ENCODE measurements at regions not wholly inside any gene's neighbourhood (a gene's known extent, or its start where the extent isn't known, plus 50 kb on each side); places are given as distances from the start of the nearest gene placed in this dataset.

DNA sequence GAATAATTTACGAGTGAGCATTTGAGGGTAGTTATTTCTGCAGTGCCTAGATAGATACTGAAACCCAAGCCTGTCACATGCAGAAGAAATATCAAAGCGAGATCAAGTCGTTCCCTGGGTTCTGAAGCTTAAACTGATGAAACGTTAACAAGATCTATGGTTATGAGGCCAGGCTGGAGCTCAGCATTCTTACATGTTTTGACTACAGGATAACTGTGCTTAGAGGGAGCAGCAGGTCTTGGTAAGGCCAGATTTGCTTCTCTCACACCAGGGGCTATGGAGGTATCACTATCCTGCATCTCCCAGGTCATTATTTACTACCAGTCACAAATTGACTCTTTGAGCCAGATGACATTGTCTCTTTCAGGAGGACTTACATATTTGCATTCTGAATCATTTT, 1401.4 kb upstream of the PRMT6 start:
- H3K27me3 ChIP-seq (ENCODE audit: control insufficient read depth in 1 of 2, insufficient read depth in 2 of 2, low read length in 1 of 2) = no peaks in the 10 kb centered on the region

DNA sequence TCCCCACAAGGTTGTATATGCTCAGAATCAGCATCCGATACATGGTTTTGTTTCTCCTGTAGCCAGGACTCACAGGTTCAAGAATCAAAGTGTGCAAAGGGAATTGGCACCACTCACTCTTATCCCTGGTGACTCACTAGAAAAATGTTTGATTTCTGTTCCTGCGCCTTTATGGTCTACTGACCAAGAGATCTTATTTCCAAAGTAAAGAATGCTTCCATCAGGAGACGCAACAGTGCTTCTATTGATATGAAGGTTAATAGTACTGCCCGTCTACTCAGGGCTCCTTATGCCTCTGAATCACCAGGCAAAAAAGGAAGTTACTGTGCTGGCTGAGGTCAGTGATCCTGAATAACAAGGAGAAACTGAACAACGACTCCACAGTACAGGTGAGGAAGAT, 1392.0 kb upstream of the PRMT6 start:
- no peaks in the 10 kb centered on the region for H3K4me1 ChIP-seq (ENCODE audit: control insufficient read depth in 1 of 2, insufficient read depth in 2 of 2, low read length in 2 of 2)
- H3K27me3 ChIP-seq (ENCODE audit: control insufficient read depth in 1 of 2, insufficient read depth in 2 of 2, low read length in 1 of 2) = peaks cover 0 to 1% of the 10 kb centered on the region in 2 donors
- ATAC-seq (ENCODE audit: low FRiP score) (no peak), DNase-seq (no peak)
- intact Hi-C loops (cut with DNase I) = no loop called here
- no peaks in the 10 kb centered on the region for H3K9me3 ChIP-seq (ENCODE audit: control insufficient read depth, low read length)
- no peak overlapping the region for H3K27ac ChIP-seq (ENCODE audit: low read depth in 1 of 2, low read length in 2 of 2)
- WGBS, 2 donors = 79 to 80% methylated on average over 5 of the region's 5 CpGs
- H3K4me3 ChIP-seq (ENCODE audit: low read length in 2 of 2) = no peak overlapping the region
- H3K36me3 ChIP-seq (ENCODE audit: control insufficient read depth in 1 of 2, insufficient read depth in 2 of 2, low read length in 1 of 2) = no peaks in the 10 kb centered on the region

More for the DNA sequence above, 1401.4 kb upstream of the PRMT6 start:
- H3K9me3 ChIP-seq (ENCODE audit: control insufficient read depth, low read length) = no peaks in the 10 kb centered on the region
- no peak for ATAC-seq (ENCODE audit: low FRiP score)
- intact Hi-C loops (cut with DNase I) = no loop called here
- no peaks in the 10 kb centered on the region for H3K36me3 ChIP-seq (ENCODE audit: control insufficient read depth in 1 of 2, insufficient read depth in 2 of 2, low read length in 1 of 2)
- WGBS, 2 donors = 25 to 35% methylated on average over 4 of the region's 4 CpGs
- H3K4me1 ChIP-seq (ENCODE audit: control insufficient read depth in 1 of 2, insufficient read depth in 2 of 2, low read length in 2 of 2) = no peaks in the 10 kb centered on the region
- no peak overlapping the region for H3K27ac ChIP-seq (ENCODE audit: low read depth in 1 of 2, low read length in 2 of 2)
- H3K4me3 ChIP-seq (ENCODE audit: low read length in 2 of 2) = no peak overlapping the region
- no peak for DNase-seq

DNA sequence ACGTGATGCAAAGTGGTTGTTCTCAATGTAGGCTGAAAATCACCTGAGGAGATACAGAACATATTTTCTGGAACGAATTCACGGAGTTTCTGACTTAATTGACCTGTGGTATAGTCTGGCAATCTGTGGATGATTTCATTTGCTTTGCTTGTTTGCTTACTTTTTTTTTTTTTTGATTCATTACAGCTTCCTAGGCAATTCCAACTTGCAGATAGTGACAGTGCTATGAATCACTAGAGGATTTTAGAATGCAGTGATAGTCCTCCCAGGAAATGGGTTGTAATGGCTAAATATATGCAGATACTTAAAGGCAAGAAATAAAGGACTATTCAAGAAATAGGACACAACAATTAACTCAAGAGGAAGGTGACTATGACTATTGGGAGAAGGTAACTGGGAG, 1378.1 kb upstream of the PRMT6 start:
- intact Hi-C loops (cut with DNase I) = no loop called here
- H3K4me1 ChIP-seq (ENCODE audit: control insufficient read depth in 1 of 2, insufficient read depth in 2 of 2, low read length in 2 of 2) = no peaks in the 10 kb centered on the region
- no peaks in the 10 kb centered on the region for H3K36me3 ChIP-seq (ENCODE audit: control insufficient read depth in 1 of 2, insufficient read depth in 2 of 2, low read length in 1 of 2)
- no peaks in the 10 kb centered on the region for H3K9me3 ChIP-seq (ENCODE audit: control insufficient read depth, low read length)
- no peaks in the 10 kb centered on the region for H3K27me3 ChIP-seq (ENCODE audit: control insufficient read depth in 1 of 2, insufficient read depth in 2 of 2, low read length in 1 of 2)
- no peak for DNase-seq
- ATAC-seq (ENCODE audit: low FRiP score) = no peak
- 66 to 72% methylated on average over 3 of the region's 3 CpGs for WGBS, 2 donors
- H3K27ac ChIP-seq (ENCODE audit: low read depth in 1 of 2, low read length in 2 of 2) = no peak overlapping the region
- no peak overlapping the region for H3K4me3 ChIP-seq (ENCODE audit: low read length in 2 of 2)

DNA sequence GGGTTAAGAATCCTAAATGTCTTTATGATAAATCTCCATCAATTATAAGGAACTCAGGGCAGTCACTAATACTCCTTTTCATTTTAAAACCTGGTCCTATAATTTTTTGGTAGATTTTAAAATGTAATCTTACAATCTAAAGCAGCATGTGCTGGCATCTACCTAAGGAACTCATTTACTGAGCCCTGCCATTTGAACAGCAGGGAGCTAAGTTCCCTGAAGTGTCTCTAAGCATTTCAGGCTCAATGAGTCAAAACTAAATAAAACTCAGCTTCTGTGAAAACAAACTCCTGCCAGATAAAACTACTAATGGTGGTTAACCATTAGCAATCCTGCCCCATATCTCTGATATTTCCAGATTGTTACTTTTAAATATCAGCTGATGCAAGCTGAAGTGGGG, 1371.8 kb upstream of the PRMT6 start:
- H3K27me3 ChIP-seq (ENCODE audit: control insufficient read depth in 1 of 2, insufficient read depth in 2 of 2, low read length in 1 of 2) = no peaks in the 10 kb centered on the region
- ATAC-seq (ENCODE audit: low FRiP score) (no peak), DNase-seq (no peak)
- intact Hi-C loops (cut with DNase I) = no loop called here
- H3K27ac ChIP-seq (ENCODE audit: low read depth in 1 of 2, low read length in 2 of 2) = no peak overlapping the region
- no peaks in the 10 kb centered on the region for H3K36me3 ChIP-seq (ENCODE audit: control insufficient read depth in 1 of 2, insufficient read depth in 2 of 2, low read length in 1 of 2)
- H3K9me3 ChIP-seq (ENCODE audit: control insufficient read depth, low read length) = peaks cover 2% of the 10 kb centered on the region
- no peak overlapping the region for H3K4me3 ChIP-seq (ENCODE audit: low read length in 2 of 2)
- no peaks in the 10 kb centered on the region for H3K4me1 ChIP-seq (ENCODE audit: control insufficient read depth in 1 of 2, insufficient read depth in 2 of 2, low read length in 2 of 2)

DNA sequence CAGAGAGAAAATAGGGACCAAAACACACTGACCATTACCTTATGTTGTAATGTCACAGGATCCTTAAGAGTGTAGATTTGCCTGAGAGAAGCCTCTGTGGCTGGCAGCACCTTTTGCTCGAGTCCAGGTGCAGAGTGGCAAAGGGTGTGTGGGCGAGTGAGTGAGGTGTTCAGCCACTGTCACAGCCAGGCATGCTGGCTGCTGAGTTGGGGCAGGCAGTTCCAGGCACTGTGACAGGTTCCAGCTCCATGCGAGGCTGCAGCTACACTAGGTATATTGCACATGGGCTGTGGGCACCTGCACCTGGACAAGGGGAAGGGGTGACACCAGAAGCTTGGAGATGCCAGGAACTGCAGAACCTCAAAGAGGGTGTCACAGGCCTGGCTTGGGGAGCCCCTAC, 1370.4 kb upstream of the PRMT6 start:
- ATAC-seq (ENCODE audit: low FRiP score) = no peak
- Histone ChIP-seq H3K4me3 (ENCODE audit: low read length in 2 of 2) (no peak overlapping the region), H3K4me1 (ENCODE audit: control insufficient read depth in 1 of 2, insufficient read depth in 2 of 2, low read length in 2 of 2) (no peaks in the 10 kb centered on the region), H3K27me3 (ENCODE audit: control insufficient read depth in 1 of 2, insufficient read depth in 2 of 2, low read length in 1 of 2) (no peaks in the 10 kb centered on the region), H3K9me3 (ENCODE audit: control insufficient read depth, low read length) (peaks cover 3% of the 10 kb centered on the region), H3K36me3 (ENCODE audit: control insufficient read depth in 1 of 2, insufficient read depth in 2 of 2, low read length in 1 of 2) (no peaks in the 10 kb centered on the region), H3K27ac (ENCODE audit: low read depth in 1 of 2, low read length in 2 of 2) (no peak overlapping the region)
- 70 to 74% methylated on average over 3 of the region's 3 CpGs for WGBS, 2 donors
- intact Hi-C loops (cut with DNase I) = no loop called here
- peak in 1 of 2 donors; percentile 42 for DNase-seq

DNA sequence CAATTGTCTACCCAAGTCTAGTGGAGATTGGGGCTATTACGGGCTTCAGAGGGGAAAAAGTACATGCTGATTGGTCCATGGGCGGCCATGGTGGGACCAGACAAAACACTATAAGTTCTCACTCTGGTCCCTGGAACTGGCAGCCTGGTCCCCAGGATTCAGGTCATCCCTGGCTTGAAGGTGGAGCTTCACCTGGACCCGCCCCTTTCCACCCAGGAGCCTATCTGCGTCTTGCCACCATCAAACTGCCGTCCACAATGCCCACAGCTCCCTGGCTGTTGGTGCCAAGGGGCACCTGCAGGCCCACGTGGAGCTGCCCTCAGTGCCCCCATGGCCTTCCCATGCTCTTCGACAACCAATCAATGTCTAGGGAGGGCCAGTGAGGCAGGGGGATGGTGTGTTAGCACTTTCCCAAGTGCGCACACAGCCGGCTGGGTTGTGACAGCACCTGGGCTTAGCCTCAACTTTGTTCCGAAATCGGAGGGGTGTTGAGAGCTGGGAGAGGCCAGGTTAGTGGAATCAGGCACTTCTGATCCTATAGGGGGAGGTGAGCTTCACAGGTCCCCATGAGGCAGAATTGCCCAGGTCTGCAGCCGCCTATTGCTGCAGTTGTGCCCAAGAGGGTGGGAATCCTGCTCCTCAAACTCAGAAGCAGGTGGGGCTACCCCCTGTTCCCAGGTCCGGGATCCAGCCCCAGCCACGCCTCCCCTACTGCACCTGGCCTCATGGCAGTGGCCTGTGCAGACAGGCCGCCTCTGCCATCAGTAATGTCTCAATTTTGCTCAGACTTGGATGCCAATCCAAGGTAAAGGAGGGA, 1369.4 kb upstream of the PRMT6 start:
- H3K36me3 ChIP-seq (ENCODE audit: control insufficient read depth in 1 of 2, insufficient read depth in 2 of 2, low read length in 1 of 2) = no peaks in the 10 kb centered on the region
- intact Hi-C loops (cut with DNase I) = no loop called here
- no peak overlapping the region for H3K4me3 ChIP-seq (ENCODE audit: low read length in 2 of 2)
- H3K27me3 ChIP-seq (ENCODE audit: control insufficient read depth in 1 of 2, insufficient read depth in 2 of 2, low read length in 1 of 2) = no peaks in the 10 kb centered on the region
- no peak overlapping the region for H3K27ac ChIP-seq (ENCODE audit: low read depth in 1 of 2, low read length in 2 of 2)
- DNase-seq (peak in 1 of 2 donors; percentile 55), ATAC-seq (ENCODE audit: low FRiP score) (peak; percentile 38)
- no peaks in the 10 kb centered on the region for H3K4me1 ChIP-seq (ENCODE audit: control insufficient read depth in 1 of 2, insufficient read depth in 2 of 2, low read length in 2 of 2)
- WGBS, 2 donors = 85 to 89% methylated on average over 15 of the region's 15 CpGs
- peaks cover 4% of the 10 kb centered on the region for H3K9me3 ChIP-seq (ENCODE audit: control insufficient read depth, low read length)

DNA sequence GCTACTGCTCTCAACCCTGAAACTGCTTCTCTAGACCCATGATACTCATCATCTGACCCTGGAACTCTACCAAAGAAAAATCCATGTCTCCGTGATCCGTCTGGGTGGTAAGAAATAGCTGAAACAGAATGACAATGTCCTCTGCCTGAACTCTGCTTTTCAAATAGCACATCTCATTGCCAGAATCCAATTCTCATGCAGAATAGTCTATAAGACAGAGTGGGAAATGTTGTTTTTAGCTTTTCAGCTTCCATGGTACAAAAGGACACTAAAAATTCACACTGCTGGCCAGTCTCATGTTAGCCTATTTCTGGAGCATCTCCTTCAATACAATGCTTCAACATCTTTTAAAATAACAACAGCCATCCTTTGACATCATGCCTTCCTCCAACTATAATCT, 1355.8 kb upstream of the PRMT6 start:
- H3K27ac ChIP-seq (ENCODE audit: low read depth in 1 of 2, low read length in 2 of 2) = no peak overlapping the region
- WGBS, 2 donors = 60 to 63% methylated on average over 2 of the region's 2 CpGs
- no peaks in the 10 kb centered on the region for H3K9me3 ChIP-seq (ENCODE audit: control insufficient read depth, low read length)
- no peaks in the 10 kb centered on the region for H3K27me3 ChIP-seq (ENCODE audit: control insufficient read depth in 1 of 2, insufficient read depth in 2 of 2, low read length in 1 of 2)
- H3K36me3 ChIP-seq (ENCODE audit: control insufficient read depth in 1 of 2, insufficient read depth in 2 of 2, low read length in 1 of 2) = no peaks in the 10 kb centered on the region
- intact Hi-C loops (cut with DNase I) = no loop called here
- H3K4me1 ChIP-seq (ENCODE audit: control insufficient read depth in 1 of 2, insufficient read depth in 2 of 2, low read length in 2 of 2) = no peaks in the 10 kb centered on the region
- no peak overlapping the region for H3K4me3 ChIP-seq (ENCODE audit: low read length in 2 of 2)
- DNase-seq (no peak), ATAC-seq (ENCODE audit: low FRiP score) (no peak)

DNA sequence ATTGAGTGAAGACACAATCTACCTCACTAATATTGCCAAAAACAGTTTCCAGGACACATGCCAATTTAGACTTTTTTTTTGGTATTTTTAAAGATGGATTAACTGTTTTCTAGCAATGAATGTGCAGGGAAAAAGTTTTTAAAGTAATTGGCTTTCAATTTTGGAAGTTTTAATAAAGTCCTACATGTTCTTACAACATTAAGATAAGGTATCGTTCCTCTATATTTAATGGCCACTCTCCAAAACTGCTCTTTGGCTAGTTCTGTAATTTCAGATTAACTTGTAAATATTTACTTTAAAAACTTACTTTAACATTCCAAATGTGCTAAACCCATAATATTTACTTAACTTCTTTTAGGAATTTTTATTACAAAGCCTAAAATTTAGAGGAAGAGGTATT, 1332.2 kb upstream of the PRMT6 start:
- H3K27me3 ChIP-seq (ENCODE audit: control insufficient read depth in 1 of 2, insufficient read depth in 2 of 2, low read length in 1 of 2) = no peaks in the 10 kb centered on the region
- 3 to 6% methylated on average over 1 of the region's 1 CpG for WGBS, 2 donors
- intact Hi-C loops (cut with DNase I) = no loop called here

DNA sequence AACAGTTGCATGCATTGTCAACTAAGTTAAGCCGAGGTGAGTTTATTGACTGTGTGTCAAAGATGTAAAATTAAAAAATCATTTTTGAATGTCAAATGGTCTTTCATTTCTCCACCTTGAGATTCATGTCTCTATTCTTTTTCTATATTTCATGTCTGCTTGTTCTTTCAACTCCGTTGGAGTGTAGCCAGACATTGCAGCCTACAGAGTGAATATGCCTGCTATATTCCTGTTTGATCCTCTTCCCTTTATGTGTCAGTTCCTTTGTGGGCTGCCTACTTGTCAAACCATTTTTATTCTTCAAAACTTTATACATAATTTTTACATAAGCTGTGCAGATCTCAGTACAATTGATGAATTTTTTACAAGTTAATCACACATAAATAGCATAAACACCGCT, 1325.8 kb upstream of the PRMT6 start:
- H3K36me3 ChIP-seq (ENCODE audit: control insufficient read depth in 1 of 2, insufficient read depth in 2 of 2, low read length in 1 of 2) = no peaks in the 10 kb centered on the region
- no peaks in the 10 kb centered on the region for H3K9me3 ChIP-seq (ENCODE audit: control insufficient read depth, low read length)
- no peak overlapping the region for H3K4me3 ChIP-seq (ENCODE audit: low read length in 2 of 2)
- DNase-seq (no peak), ATAC-seq (ENCODE audit: low FRiP score) (no peak)
- H3K27me3 ChIP-seq (ENCODE audit: control insufficient read depth in 1 of 2, insufficient read depth in 2 of 2, low read length in 1 of 2) = no peaks in the 10 kb centered on the region
- intact Hi-C loops (cut with DNase I) = no loop called here
- WGBS, 2 donors = 70 to 74% methylated on average over 3 of the region's 3 CpGs
- no peaks in the 10 kb centered on the region for H3K4me1 ChIP-seq (ENCODE audit: control insufficient read depth in 1 of 2, insufficient read depth in 2 of 2, low read length in 2 of 2)
- H3K27ac ChIP-seq (ENCODE audit: low read depth in 1 of 2, low read length in 2 of 2) = no peak overlapping the region

More for the DNA sequence above, 1332.2 kb upstream of the PRMT6 start:
- DNase-seq (no peak), ATAC-seq (ENCODE audit: low FRiP score) (no peak)
- Histone ChIP-seq H3K27ac (ENCODE audit: low read depth in 1 of 2, low read length in 2 of 2) (no peak overlapping the region), H3K4me1 (ENCODE audit: control insufficient read depth in 1 of 2, insufficient read depth in 2 of 2, low read length in 2 of 2) (no peaks in the 10 kb centered on the region), H3K36me3 (ENCODE audit: control insufficient read depth in 1 of 2, insufficient read depth in 2 of 2, low read length in 1 of 2) (no peaks in the 10 kb centered on the region), H3K4me3 (ENCODE audit: low read length in 2 of 2) (no peak overlapping the region), H3K9me3 (ENCODE audit: control insufficient read depth, low read length) (no peaks in the 10 kb centered on the region)
